ENCODE measurements at regions not wholly inside any gene's neighbourhood (a gene's known extent, or its start where the extent isn't known, plus 50 kb on each side); places are given as distances from the start of the nearest gene placed in this dataset.

- no peak for TF ChIP-seq CTCF (conservative IDR thresholded peaks at IDR 0.05; ENCODE audit: low read length)
- no peak for DNase-seq (ENCODE audit: low read depth)
- no peak overlapping the region for H3K4me3 ChIP-seq (ENCODE audit: low read length)
These were observed 66.6 kb upstream of the RDX start for GRCh38 chr11:110362971-110363509.

GRCh38 chr11:110366291-110366690, 63.5 kb upstream of the FDX1 start:
- peak; percentile 34 for DNase-seq (ENCODE audit: low read depth)
- no peak for TF ChIP-seq CTCF (conservative IDR thresholded peaks at IDR 0.05; ENCODE audit: low read length)

GRCh38 chr11:110367571-110367970, 62.2 kb upstream of the FDX1 start:
- TF ChIP-seq CTCF (conservative IDR thresholded peaks at IDR 0.05; ENCODE audit: low read length): no peak
- DNase-seq (ENCODE audit: low read depth): no peak

More at GRCh38 chr11:110366291-110366690, 63.5 kb upstream of the FDX1 start:
- no peak overlapping the region for H3K4me3 ChIP-seq (ENCODE audit: low read length)

GRCh38 chr11:110371084-110371483, 58.7 kb upstream of the FDX1 start:
- TF ChIP-seq CTCF (conservative IDR thresholded peaks at IDR 0.05; ENCODE audit: low read length): no peak
- no peak for DNase-seq (ENCODE audit: low read depth)
- no peak overlapping the region for H3K4me3 ChIP-seq (ENCODE audit: low read length)

More at GRCh38 chr11:110367571-110367970, 62.2 kb upstream of the FDX1 start:
- H3K4me3 ChIP-seq (ENCODE audit: low read length): no peak overlapping the region

- no peak for TF ChIP-seq CTCF (conservative IDR thresholded peaks at IDR 0.05; ENCODE audit: low read length)
- DNase-seq (ENCODE audit: low read depth): peak; percentile 66
- no peak overlapping the region for H3K4me3 ChIP-seq (ENCODE audit: low read length)
These were observed 56.6 kb upstream of the FDX1 start for GRCh38 chr11:110373051-110373702.

GRCh38 chr11:110374921-110375320, 54.8 kb upstream of the FDX1 start:
- no peak overlapping the region for H3K4me3 ChIP-seq (ENCODE audit: low read length)
- DNase-seq (ENCODE audit: low read depth): no peak
- TF ChIP-seq CTCF (conservative IDR thresholded peaks at IDR 0.05; ENCODE audit: low read length): no peak

GRCh38 chr11:110375351-110375750, 54.4 kb upstream of the FDX1 start:
- TF ChIP-seq CTCF (conservative IDR thresholded peaks at IDR 0.05; ENCODE audit: low read length): no peak
- DNase-seq (ENCODE audit: low read depth): no peak
- no peak overlapping the region for H3K4me3 ChIP-seq (ENCODE audit: low read length)

Data from AG10803 (cell line).